H1 (cell line): ENCODE measurements at regions not wholly inside any gene's neighbourhood (a gene's known extent, or its start where the extent isn't known, plus 50 kb on each side); places are given as distances from the start of the nearest gene placed in this dataset.
"Not testable (repeated sequence)": the region's sequence is repeated elsewhere in the genome, so short reads cannot be mapped to it uniquely, and the experiment has no call there.

Experiments
- ATF3 ChIP-seq: IDR thresholded peaks from 2 replicates; pipeline ENCODE4 v1.6.1; 2011; ENCODE audit warnings: low read depth, mild to moderate bottlenecking, low read length; ENCODE audit not compliant: insufficient read depth
- CBX5 ChIP-seq: fragments of 300-800, 300-1000 bp; sonication (generic); IDR thresholded peaks from 2 replicates; pipeline ENCODE4 v1.7.1; 2016; ENCODE audit warnings: antibody characterized with exemption, low read length, low read depth
- CEBPB ChIP-seq: IDR thresholded peaks from 2 replicates; pipeline ENCODE4 v1.6.1; 2012; ENCODE audit warnings: low read depth, low read length
- CREB1 ChIP-seq: IDR thresholded peaks from 2 replicates; pipeline ENCODE4 v1.6.1; 2012; ENCODE audit warnings: inconsistent platforms
- CTCF ChIP-seq, 3 experiments: IDR thresholded peaks; 1 replicate in 2 of 3; 2 replicates in 1 of 3; pipeline versions ENCODE4 v1.5.1 to v1.6.1; 2011; ENCODE audit warnings: low read length in 3 of 3, mild to moderate bottlenecking in 3 of 3, inconsistent platforms in 2 of 3, low read depth in 1 of 3, moderate library complexity in 1 of 3; ENCODE audit not compliant: insufficient read depth in 1 of 3; ENCODE audit errors: control extremely low read depth in 1 of 3
- HDAC2 ChIP-seq, 2 experiments: fragments of 300-600 bp in 1 of 2; sonication (generic) in 1 of 2; IDR thresholded peaks; 2 replicates each; pipeline ENCODE4 v1.6.1; 2011 to 2012; ENCODE audit warnings: low read depth in 2 of 2, low read length in 2 of 2, mild to moderate bottlenecking in 2 of 2, moderate library complexity in 2 of 2, borderline replicate concordance in 1 of 2, inconsistent platforms in 1 of 2
- POLR2A ChIP-seq, 2 experiments: IDR thresholded peaks; 1 replicate in 1 of 2; 2 replicates in 1 of 2; pipeline ENCODE4 v1.6.1; 2011; ENCODE audit warnings: low read depth in 2 of 2, low read length in 2 of 2, mild to moderate bottlenecking in 2 of 2; ENCODE audit errors: control extremely low read depth in 1 of 2
- POLR2AphosphoS5 ChIP-seq: IDR thresholded peaks from 2 replicates; pipeline ENCODE4 v1.6.1; 2011; ENCODE audit warnings: low read depth, low read length
- RNF2 ChIP-seq: fragments of 200-900, 300-1000 bp; sonication (generic); IDR thresholded peaks from 2 replicates; pipeline ENCODE4 v1.7.1; 2016; ENCODE audit warnings: borderline replicate concordance, low read depth, mild to moderate bottlenecking, antibody characterized with exemption, low read length; ENCODE audit not compliant: poor library complexity, severe bottlenecking; ENCODE audit errors: missing control alignments
- RXRA ChIP-seq: IDR thresholded peaks from 2 replicates; pipeline ENCODE4 v1.6.1; 2011; ENCODE audit warnings: low read depth, mild to moderate bottlenecking, low read length, moderate library complexity; ENCODE audit not compliant: insufficient read depth

GRCh38 chr18:2166876-2167275 lies 404.4 kb downstream of the METTL4 start:
- not testable (repeated sequence) for TF ChIP-seq CBX5; RXRA; ATF3; POLR2AphosphoS5; HDAC2 (IDR thresholded peaks at IDR 0.05; ENCODE audit: borderline replicate concordance in 1 of 2, low read depth in 2 of 2, low read length in 2 of 2); CTCF (IDR thresholded peaks at IDR 0.05; ENCODE audit: control extremely low read depth in 1 of 3, insufficient read depth in 1 of 3, low read depth in 1 of 3, low read length in 3 of 3); RNF2; CEBPB; POLR2A (IDR thresholded peaks at IDR 0.05; ENCODE audit: control extremely low read depth in 1 of 2, low read depth in 2 of 2, low read length in 2 of 2); CREB1
